Uterus (tissue), 2 donors: ENCODE measurements at regions not wholly inside any gene's neighbourhood (a gene's known extent, or its start where the extent isn't known, plus 50 kb on each side); places are given as distances from the start of the nearest gene placed in this dataset.

ENCODE experiments used
- CTCF ChIP-seq, 4 experiments: fragments of 200-600 bp in 2 of 4; fragments of 450-650 bp in 2 of 4; sonication (generic) in 2 of 4; IDR thresholded peaks; one replicate each; pipeline ENCODE4 v1.5.1; 2016 to 2019; ENCODE audit warnings: antibody characterized with exemption in 4 of 4, mild to moderate bottlenecking in 2 of 4, moderate library complexity in 1 of 4
- POLR2A ChIP-seq, 2 donors: fragments of 450-650 bp; IDR thresholded peaks; one replicate each; pipeline ENCODE4 v1.6.1; 2016; ENCODE audit warnings: antibody characterized with exemption in 2 of 2, mild to moderate bottlenecking in 1 of 2, moderate library complexity in 1 of 2

- TF ChIP-seq POLR2A (IDR thresholded peaks at IDR 0.05) (no peak), CTCF (IDR thresholded peaks at IDR 0.05) (no peak)
These were observed 114.5 kb upstream of the MTNR1B start for GRCh38 chr11:92854952-92855351.
